ENCODE measurements at regions not wholly inside any gene's neighbourhood (a gene's known extent, or its start where the extent isn't known, plus 50 kb on each side); places are given as distances from the start of the nearest gene placed in this dataset.

DNA sequence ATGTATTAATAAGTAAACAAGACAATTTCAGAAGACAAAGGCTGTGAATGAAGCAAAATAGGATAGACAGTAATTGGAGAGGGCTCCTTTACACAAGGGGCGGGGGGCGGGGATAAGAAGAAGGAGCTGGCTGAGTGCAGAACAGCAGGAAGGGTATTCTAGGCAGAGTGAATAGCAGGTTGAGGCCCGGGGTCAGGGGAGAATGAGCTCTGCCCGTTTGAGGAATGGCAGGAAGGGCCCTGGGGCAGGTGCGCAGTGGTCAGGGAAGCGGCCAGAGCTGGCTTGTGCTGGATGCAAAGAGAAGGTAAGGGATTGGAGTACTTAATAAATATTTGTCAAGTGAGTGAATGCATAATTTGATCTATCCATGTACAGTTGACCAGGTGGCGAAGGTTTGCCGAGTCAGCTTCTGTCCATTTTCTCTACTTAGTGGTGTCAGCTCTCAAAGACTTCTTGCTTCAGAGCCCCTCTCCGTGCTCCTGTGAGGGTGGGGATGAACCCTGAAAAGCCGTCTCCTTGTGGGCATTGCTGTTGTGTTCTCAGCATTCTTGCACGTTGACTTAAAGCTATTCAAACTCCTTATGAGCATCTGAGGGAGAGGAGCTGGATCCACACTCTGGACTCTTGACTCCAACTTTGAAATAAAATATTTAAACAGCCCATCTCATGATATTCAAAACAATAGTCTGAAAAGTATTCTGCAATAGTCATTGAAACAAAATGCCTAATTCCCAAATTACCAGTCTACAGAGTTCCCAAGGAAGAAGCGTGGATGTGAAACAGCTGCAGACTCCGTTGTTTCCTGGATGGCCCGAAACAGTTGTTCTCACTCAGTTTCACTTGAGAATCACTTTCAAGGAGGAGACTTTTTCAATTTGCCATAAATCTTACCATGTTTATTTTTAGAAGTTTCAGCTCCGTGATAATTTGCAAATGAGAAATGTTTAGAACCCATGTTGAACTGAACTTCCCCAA is 105.1 kb downstream of the EDN3 start:
- H3K27me3 ChIP-seq (ENCODE audit: insufficient read depth, low read length) = peaks cover 5% of the 10 kb centered on the region; the same call in 1 of the 2 replicates
- H3K79me1 ChIP-seq (ENCODE audit: insufficient read depth, low read depth, low read length, poor library complexity, severe bottlenecking) = no peaks in the 10 kb centered on the region
- no peak overlapping the region for H3K23ac ChIP-seq (ENCODE audit: insufficient read length, low read depth, low read length)
- H3K4me3 Mint-ChIP-seq = no peak overlapping the region
- peaks cover 14 to 20% of the 10 kb centered on the region in 2 experiments for H3K4me1 Mint-ChIP-seq
- no peak overlapping the region for H2AK5ac ChIP-seq (ENCODE audit: insufficient read length, low read length)
- H3K36me3 Mint-ChIP-seq (ENCODE audit: insufficient read depth in 1 of 3, low read depth in 3 of 3) = peaks cover 0 to 5% (median 0%) of the 10 kb centered on the region in 3 experiments; a peak in 2 of 7 replicates
- no peak overlapping the region for H3T11ph ChIP-seq (ENCODE audit: low read length)
- no peak overlapping the region for H4K5ac ChIP-seq (ENCODE audit: insufficient read length, low read depth, low read length)
- H4K20me1 ChIP-seq (ENCODE audit: control insufficient read depth, insufficient read depth, insufficient read length) = no peaks in the 10 kb centered on the region
- WGBS (ENCODE audit: extremely low coverage, insufficient read length, low lambda C conversion rate) = no CpG with 5 or more reads among the region's 15 CpGs
- H3K9ac ChIP-seq (ENCODE audit: extremely low read depth, insufficient read length, low read length) = no peak overlapping the region
- H3K4me1 ChIP-seq (ENCODE audit: insufficient read depth, low read length) = no peaks in the 10 kb centered on the region; the same call in 1 of the 2 replicates
- H3K79me2 ChIP-seq (ENCODE audit: insufficient read depth, low read length) = no peaks in the 10 kb centered on the region
- no peak overlapping the region for H4K8ac ChIP-seq (replicated peaks; ENCODE audit: insufficient read length, low read depth, low read length)
- H2BK12ac ChIP-seq (ENCODE audit: insufficient read length, low read depth, low read length) = no peak overlapping the region
- H3K9me3 Mint-ChIP-seq = peaks cover 4 to 6% of the 10 kb centered on the region in 2 experiments; a peak in 4 of 5 replicates
- peaks cover 37% of the 10 kb centered on the region for H3K27me3 Mint-ChIP-seq (ENCODE audit: low read depth)
- H3K4ac ChIP-seq (ENCODE audit: low read depth, low read length) = no peak overlapping the region
- no peak overlapping the region for H2BK20ac ChIP-seq (ENCODE audit: low read depth, low read length, poor library complexity, severe bottlenecking)
- H2BK15ac ChIP-seq (ENCODE audit: low read depth, low read length) = no peak overlapping the region
- H3K27ac ChIP-seq (ENCODE audit: insufficient read length, low read depth, low read length) = no peak overlapping the region
- H3K18ac ChIP-seq (ENCODE audit: insufficient read length, low read depth, low read length) = no peak overlapping the region
- H3K9me3 ChIP-seq (ENCODE audit: control insufficient read depth, low read depth, low read length) = no peaks in the 10 kb centered on the region
- H3K27ac Mint-ChIP-seq = peak overlapping the region in 1 of 3 experiments; percentile 49; a peak in 1 of 7 replicates
- H4K91ac ChIP-seq (ENCODE audit: insufficient read length, low read depth, low read length) = no peak overlapping the region
- H3K4me2 ChIP-seq (ENCODE audit: insufficient read depth, insufficient read length, low read length) = no peak overlapping the region
- H2AFZ ChIP-seq (ENCODE audit: low read length) = no peak overlapping the region
- no peak overlapping the region for H2BK5ac ChIP-seq (ENCODE audit: insufficient read length, low read length)
- TF ChIP-seq, protein P1, sequence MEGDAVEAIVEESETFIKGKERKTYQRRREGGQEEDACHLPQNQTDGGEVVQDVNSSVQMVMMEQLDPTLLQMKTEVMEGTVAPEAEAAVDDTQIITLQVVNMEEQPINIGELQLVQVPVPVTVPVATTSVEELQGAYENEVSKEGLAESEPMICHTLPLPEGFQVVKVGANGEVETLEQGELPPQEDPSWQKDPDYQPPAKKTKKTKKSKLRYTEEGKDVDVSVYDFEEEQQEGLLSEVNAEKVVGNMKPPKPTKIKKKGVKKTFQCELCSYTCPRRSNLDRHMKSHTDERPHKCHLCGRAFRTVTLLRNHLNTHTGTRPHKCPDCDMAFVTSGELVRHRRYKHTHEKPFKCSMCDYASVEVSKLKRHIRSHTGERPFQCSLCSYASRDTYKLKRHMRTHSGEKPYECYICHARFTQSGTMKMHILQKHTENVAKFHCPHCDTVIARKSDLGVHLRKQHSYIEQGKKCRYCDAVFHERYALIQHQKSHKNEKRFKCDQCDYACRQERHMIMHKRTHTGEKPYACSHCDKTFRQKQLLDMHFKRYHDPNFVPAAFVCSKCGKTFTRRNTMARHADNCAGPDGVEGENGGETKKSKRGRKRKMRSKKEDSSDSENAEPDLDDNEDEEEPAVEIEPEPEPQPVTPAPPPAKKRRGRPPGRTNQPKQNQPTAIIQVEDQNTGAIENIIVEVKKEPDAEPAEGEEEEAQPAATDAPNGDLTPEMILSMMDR (conservative IDR thresholded peaks at IDR 0.05) = no peak
- H3K14ac ChIP-seq (ENCODE audit: insufficient read depth, low read length) = no peak overlapping the region
- no peak for DNase-seq
- no peak overlapping the region for H2BK120ac ChIP-seq (ENCODE audit: low read depth, low read length, poor library complexity, severe bottlenecking)
- H3K23me2 ChIP-seq (ENCODE audit: insufficient read length, low read depth, low read length, poor library complexity, severe bottlenecking) = peaks cover 8% of the 10 kb centered on the region
- H3K56ac ChIP-seq (ENCODE audit: insufficient read length, low read depth, low read length) = no peak overlapping the region

All from H9 (cell line).